Osteoblast (primary cell): ENCODE measurements at regions not wholly inside any gene's neighbourhood (a gene's known extent, or its start where the extent isn't known, plus 50 kb on each side); places are given as distances from the start of the nearest gene placed in this dataset.

Experiments
- DNase-seq: peaks from one replicate; pipeline ENCODE4 v3.0.0; 2011; ENCODE audit warnings: low spot score, mixed read lengths; ENCODE audit not compliant: insufficient read length; ENCODE audit errors: missing footprints
- H2AFZ ChIP-seq: 2 replicates; pipeline ENCODE4 v1.6.0; 2011; ENCODE audit warnings: mild to moderate bottlenecking, low read length
- H3K27ac ChIP-seq: 2 replicates; pipeline ENCODE4 v1.5.1; 2011; ENCODE audit warnings: mild to moderate bottlenecking, low read depth, low read length, moderate library complexity
- H3K27me3 ChIP-seq: 2 replicates; pipeline ENCODE4 v1.6.0; 2012; ENCODE audit warnings: mild to moderate bottlenecking, control low read depth, inconsistent platforms, low read length, moderate library complexity; ENCODE audit not compliant: insufficient read depth
- H3K36me3 ChIP-seq: 2 replicates; pipeline ENCODE4 v1.5.1; 2011; ENCODE audit warnings: mild to moderate bottlenecking, low read length, control low read depth, moderate library complexity; ENCODE audit not compliant: insufficient read depth
- H3K4me1 ChIP-seq: 2 replicates; pipeline ENCODE4 v1.5.1; 2011; ENCODE audit warnings: mild to moderate bottlenecking, low read length, control low read depth, moderate library complexity; ENCODE audit not compliant: insufficient read depth
- H3K4me2 ChIP-seq: 2 replicates; pipeline ENCODE4 v1.6.0; 2011; ENCODE audit warnings: mild to moderate bottlenecking, low read length; ENCODE audit not compliant: insufficient read depth
- H3K4me3 ChIP-seq: fragments of 200-600 bp; sonication (generic); 3 replicates; pipeline ENCODE4 v1.5.1; 2012; ENCODE audit warnings: mild to moderate bottlenecking, low read length, inconsistent platforms; ENCODE audit not compliant: insufficient read depth
- H3K79me2 ChIP-seq: 2 replicates; pipeline ENCODE4 v1.6.0; 2012; ENCODE audit warnings: mild to moderate bottlenecking, low read length, control low read depth, inconsistent platforms; ENCODE audit not compliant: insufficient read depth
- H3K9me3 ChIP-seq: 2 replicates; pipeline ENCODE4 v1.5.1; 2011; ENCODE audit warnings: low read depth, low read length, control low read depth
- H4K20me1 ChIP-seq: 2 replicates; pipeline ENCODE4 v1.6.0; 2012; ENCODE audit warnings: mild to moderate bottlenecking, low read length, control low read depth; ENCODE audit not compliant: insufficient read depth
- CTCF ChIP-seq: IDR thresholded peaks from 2 replicates; pipeline ENCODE4 v1.5.1; 2011; ENCODE audit warnings: mild to moderate bottlenecking, low read depth, low read length, moderate library complexity; ENCODE audit errors: extremely low read depth

- DNase-seq: peak; percentile 34
- H3K36me3 ChIP-seq: no peaks in the 10 kb centered on the region
- H3K27me3 ChIP-seq: no peaks in the 10 kb centered on the region
- H3K4me1 ChIP-seq: no peaks in the 10 kb centered on the region
- no peak overlapping the region for H3K4me3 ChIP-seq
- no peaks in the 10 kb centered on the region for H3K9me3 ChIP-seq
- no peak overlapping the region for H2AFZ ChIP-seq
- no peak overlapping the region for H3K4me2 ChIP-seq
- H4K20me1 ChIP-seq: no peaks in the 10 kb centered on the region
- H3K27ac ChIP-seq: no peak overlapping the region
- no peaks in the 10 kb centered on the region for H3K79me2 ChIP-seq
- no peak for TF ChIP-seq CTCF
These were observed 109.8 kb downstream of the DUSP10 start for GRCh38 chr1:221632072-221632471.

- no peak for DNase-seq
- Histone ChIP-seq H3K9me3 (no peaks in the 10 kb centered on the region), H2AFZ (no peak overlapping the region), H3K4me1 (no peaks in the 10 kb centered on the region), H3K36me3 (no peaks in the 10 kb centered on the region), H4K20me1 (no peaks in the 10 kb centered on the region), H3K79me2 (no peaks in the 10 kb centered on the region), H3K4me2 (no peak overlapping the region), H3K4me3 (no peak overlapping the region), H3K27ac (no peak overlapping the region), H3K27me3 (no peaks in the 10 kb centered on the region)
- no peak for TF ChIP-seq CTCF
These were observed 108.0 kb downstream of the DUSP10 start for GRCh38 chr1:221633841-221634409.

- Histone ChIP-seq H4K20me1 (no peaks in the 10 kb centered on the region), H3K4me2 (no peak overlapping the region), H3K36me3 (no peaks in the 10 kb centered on the region), H3K4me3 (no peak overlapping the region), H3K27ac (no peak overlapping the region), H3K9me3 (no peaks in the 10 kb centered on the region), H3K27me3 (no peaks in the 10 kb centered on the region), H3K79me2 (no peaks in the 10 kb centered on the region), H2AFZ (no peak overlapping the region), H3K4me1 (no peaks in the 10 kb centered on the region)
- no peak for TF ChIP-seq CTCF
- DNase-seq: no peak
These were observed 107.3 kb downstream of the DUSP10 start for GRCh38 chr1:221634606-221635005.

- H2AFZ ChIP-seq: no peak overlapping the region
- no peaks in the 10 kb centered on the region for H4K20me1 ChIP-seq
- no peaks in the 10 kb centered on the region for H3K36me3 ChIP-seq
- no peak for DNase-seq
- no peak for TF ChIP-seq CTCF
- no peaks in the 10 kb centered on the region for H3K27me3 ChIP-seq
- H3K9me3 ChIP-seq: no peaks in the 10 kb centered on the region
- no peaks in the 10 kb centered on the region for H3K4me1 ChIP-seq
- H3K79me2 ChIP-seq: no peaks in the 10 kb centered on the region
- no peak overlapping the region for H3K27ac ChIP-seq
- H3K4me3 ChIP-seq: no peak overlapping the region
- H3K4me2 ChIP-seq: no peak overlapping the region
These were observed 106.6 kb downstream of the DUSP10 start for GRCh38 chr1:221635305-221635704.
